Neural cell (in vitro differentiated cells): ENCODE measurements at regions not wholly inside any gene's neighbourhood (a gene's known extent, or its start where the extent isn't known, plus 50 kb on each side); places are given as distances from the start of the nearest gene placed in this dataset.

Experiments
- H2AFZ ChIP-seq: fragments of 200-600, 300-800 bp; sonication (generic), shearing (Covaris generic); 2 replicates; pipeline ENCODE4 v1.6.0; 2014; ENCODE audit warnings: low read depth, mild to moderate bottlenecking, antibody characterized with exemption, low read length, moderate library complexity
- H3F3A ChIP-seq: fragments of 200-600 bp; shearing (Covaris generic); 2 replicates; pipeline ENCODE4 v1.6.1; 2016; ENCODE audit warnings: mild to moderate bottlenecking, moderate library complexity, mixed read lengths, antibody characterized with exemption, low read length; ENCODE audit not compliant: insufficient read depth, poor library complexity, severe bottlenecking
- H3K27ac ChIP-seq: fragments of 200-600, 300-800 bp; sonication (generic), shearing (Covaris generic); 2 replicates; pipeline ENCODE4 v1.5.1; 2014; ENCODE audit warnings: mild to moderate bottlenecking, low read length, moderate library complexity
- H3K27me3 ChIP-seq: fragments of 300-800, 200-600 bp; sonication (generic), shearing (Covaris generic); 2 replicates; pipeline ENCODE4 v1.6.0; 2014; ENCODE audit warnings: mild to moderate bottlenecking, low read depth, low read length, moderate library complexity; ENCODE audit not compliant: insufficient read depth
- H3K36me3 ChIP-seq: fragments of 300-800, 200-600 bp; sonication (generic), shearing (Covaris generic); 2 replicates; pipeline ENCODE4 v1.5.1; 2014; ENCODE audit warnings: mild to moderate bottlenecking, antibody characterized with exemption, low read length, moderate library complexity; ENCODE audit not compliant: insufficient read depth
- H3K4me2 ChIP-seq: fragments of 300-800, 200-600 bp; sonication (generic), shearing (Covaris generic); 2 replicates; pipeline ENCODE4 v1.6.0; 2014; ENCODE audit warnings: mild to moderate bottlenecking, low read length
- H3K4me3 ChIP-seq: fragments of 300-800, 200-600 bp; sonication (generic), shearing (Covaris generic); 2 replicates; pipeline ENCODE4 v1.5.1; 2014; ENCODE audit warnings: mild to moderate bottlenecking, low read length, moderate library complexity
- H3K79me2 ChIP-seq: fragments of 200-600 bp; shearing (Covaris generic); replicated peaks from 2 replicates; pipeline ENCODE4 v1.6.0; 2014; ENCODE audit warnings: mild to moderate bottlenecking, low read length, moderate library complexity; ENCODE audit not compliant: insufficient read depth
- H3K9ac ChIP-seq: fragments of 300-800, 200-600 bp; sonication (generic), shearing (Covaris generic); 2 replicates; pipeline ENCODE4 v1.6.1; 2016; ENCODE audit warnings: mild to moderate bottlenecking, low read length, mixed read lengths
- H3K9me2 ChIP-seq: fragments of 200-600 bp; shearing (Covaris generic); 2 replicates; pipeline ENCODE4 v1.6.1; 2016; ENCODE audit warnings: mild to moderate bottlenecking, low read length, mixed read lengths; ENCODE audit not compliant: insufficient read depth
- H3K9me3 ChIP-seq: fragments of 200-600, 300-800 bp; sonication (generic), shearing (Covaris generic); 2 replicates; pipeline ENCODE4 v1.6.1; 2016; ENCODE audit warnings: mild to moderate bottlenecking, mixed run types, low read length, moderate library complexity, mixed read lengths
- H4K20me1 ChIP-seq: fragments of 200-600 bp; shearing (Covaris generic); 2 replicates; pipeline ENCODE4 v1.6.1; 2016; ENCODE audit warnings: mild to moderate bottlenecking, mixed run types; ENCODE audit not compliant: insufficient read depth
- CTCF ChIP-seq: fragments of 450-650 bp; IDR thresholded peaks from 2 replicates; pipeline ENCODE4 v1.5.1; 2014; ENCODE audit warnings: antibody characterized with exemption, mild to moderate bottlenecking, moderate library complexity; ENCODE audit not compliant: poor library complexity, severe bottlenecking
- EP300 ChIP-seq: fragments of 450-650 bp; conservative IDR thresholded peaks from 2 replicates; pipeline ENCODE4 v1.6.1; 2014; ENCODE audit warnings: antibody characterized with exemption, mild to moderate bottlenecking, moderate library complexity; ENCODE audit not compliant: poor library complexity, severe bottlenecking
- EZH2 ChIP-seq: fragments of 200-600, 300-800 bp; shearing (Covaris generic), sonication (generic); IDR thresholded peaks from 2 replicates; pipeline ENCODE4 v1.6.1; 2014; ENCODE audit warnings: antibody characterized with exemption, low read length, borderline replicate concordance, mild to moderate bottlenecking; ENCODE audit not compliant: insufficient read depth, poor library complexity, severe bottlenecking
- MXI1 ChIP-seq: fragments of 450-650 bp; conservative IDR thresholded peaks from 2 replicates; pipeline ENCODE4 v1.6.1; 2014; ENCODE audit warnings: antibody characterized with exemption, mild to moderate bottlenecking; ENCODE audit not compliant: poor library complexity, severe bottlenecking
- POLR2AphosphoS5 ChIP-seq: IDR thresholded peaks from 2 replicates; pipeline ENCODE4 v1.6.1; 2012
- RAD21 ChIP-seq: fragments of 450-650 bp; conservative IDR thresholded peaks from 2 replicates; pipeline ENCODE4 v1.6.1; 2014; ENCODE audit warnings: antibody characterized with exemption, mild to moderate bottlenecking, moderate library complexity
- REST ChIP-seq: IDR thresholded peaks from 2 replicates; pipeline ENCODE4 v1.6.1; 2012; ENCODE audit warnings: borderline replicate concordance
- SMC3 ChIP-seq: fragments of 450-650 bp; conservative IDR thresholded peaks from 2 replicates; pipeline ENCODE4 v1.6.1; 2014; ENCODE audit warnings: antibody characterized with exemption, mild to moderate bottlenecking, moderate library complexity; ENCODE audit not compliant: poor library complexity
- TAF1 ChIP-seq: IDR thresholded peaks from 2 replicates; pipeline ENCODE4 v1.6.1; 2012; ENCODE audit warnings: low read depth

DNA sequence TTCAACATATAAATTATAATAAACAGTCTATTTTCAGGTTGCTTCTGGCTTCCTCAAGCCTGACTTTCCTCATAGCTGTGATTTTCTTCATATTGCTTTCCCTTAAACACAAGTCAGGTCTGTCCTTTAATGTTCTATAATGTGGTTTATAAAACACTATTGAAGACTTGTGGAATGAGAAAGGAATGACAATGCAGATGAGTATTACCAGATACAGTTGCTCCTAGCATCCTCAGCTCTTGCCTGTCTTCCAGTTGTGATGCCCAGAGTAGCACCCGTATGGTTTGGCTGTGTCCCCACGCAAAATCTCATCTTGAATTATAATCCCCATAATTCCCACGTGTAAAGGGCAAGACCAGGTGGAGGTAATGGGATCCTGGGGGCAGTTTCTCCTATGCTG is 265.7 kb upstream of the BOD1L1 start:
- H3K9me2 ChIP-seq, result no peaks in the 10 kb centered on the region
- no peak for TF ChIP-seq TAF1
- no peak for TF ChIP-seq CTCF
- TF ChIP-seq MXI1, result no peak
- no peak for TF ChIP-seq RAD21
- no peak for TF ChIP-seq POLR2AphosphoS5
- no peak for TF ChIP-seq REST
- TF ChIP-seq EZH2, result no peak
- TF ChIP-seq EP300, result no peak
- TF ChIP-seq SMC3, result no peak
- no peaks in the 10 kb centered on the region for H3K27me3 ChIP-seq
- H3K9ac ChIP-seq, result no peak overlapping the region
- no peaks in the 10 kb centered on the region for H3K79me2 ChIP-seq
- H3F3A ChIP-seq, result no peaks in the 10 kb centered on the region
- H3K4me2 ChIP-seq, result no peak overlapping the region
- no peak overlapping the region for H2AFZ ChIP-seq
- H3K36me3 ChIP-seq, result no peaks in the 10 kb centered on the region
- H3K4me3 ChIP-seq, result no peak overlapping the region
- no peaks in the 10 kb centered on the region for H4K20me1 ChIP-seq
- no peak overlapping the region for H3K27ac ChIP-seq
- H3K9me3 ChIP-seq, result no peaks in the 10 kb centered on the region

GRCh38 chr4:13893987-13894386 is 266.5 kb upstream of the BOD1L1 start:
- Histone ChIP-seq H2AFZ (no peak overlapping the region), H3K9me2 (no peaks in the 10 kb centered on the region), H3K4me3 (no peak overlapping the region), H3K9me3 (no peaks in the 10 kb centered on the region), H3K4me2 (no peak overlapping the region), H3K27ac (no peak overlapping the region), H3K9ac (no peak overlapping the region), H3K36me3 (no peaks in the 10 kb centered on the region), H3K79me2 (no peaks in the 10 kb centered on the region), H3F3A (no peaks in the 10 kb centered on the region), H3K27me3 (no peaks in the 10 kb centered on the region), H4K20me1 (no peaks in the 10 kb centered on the region)
- TF ChIP-seq EZH2, result no peak
- TF ChIP-seq RAD21, result no peak
- TF ChIP-seq MXI1, result no peak

DNA sequence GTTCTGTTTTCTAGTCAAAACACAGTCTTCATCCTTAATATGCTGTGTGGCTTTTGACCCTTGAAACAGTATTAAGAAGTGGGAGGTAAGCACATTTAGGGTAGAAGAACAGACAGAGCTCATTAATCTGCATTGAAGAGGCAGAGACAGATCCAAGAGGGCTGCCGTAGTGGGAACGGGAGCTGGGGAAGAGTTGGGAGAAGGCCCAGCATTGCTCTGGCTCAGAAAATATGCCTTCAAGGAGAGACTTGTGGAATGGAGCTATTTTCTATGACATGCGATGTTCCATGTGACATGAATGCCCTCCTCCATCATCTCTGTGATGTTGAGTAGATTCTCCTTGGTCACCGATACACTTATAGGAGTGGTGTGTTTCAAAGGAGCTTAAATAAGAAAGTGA is 273.3 kb upstream of the BOD1L1 start:
- H4K20me1 ChIP-seq, result no peaks in the 10 kb centered on the region
- no peaks in the 10 kb centered on the region for H3K9me3 ChIP-seq
- no peak overlapping the region for H3K9ac ChIP-seq
- H3K79me2 ChIP-seq, result no peaks in the 10 kb centered on the region
- no peak overlapping the region for H3K27ac ChIP-seq
- H3K4me2 ChIP-seq, result no peak overlapping the region
- no peaks in the 10 kb centered on the region for H3K9me2 ChIP-seq
- H2AFZ ChIP-seq, result no peak overlapping the region
- no peaks in the 10 kb centered on the region for H3F3A ChIP-seq
- H3K4me3 ChIP-seq, result no peak overlapping the region
- TF ChIP-seq MXI1, result no peak
- TF ChIP-seq EZH2, result no peak
- TF ChIP-seq TAF1, result no peak
- TF ChIP-seq REST, result no peak
- TF ChIP-seq EP300, result no peak
- no peak for TF ChIP-seq CTCF
- TF ChIP-seq POLR2AphosphoS5, result no peak
- TF ChIP-seq SMC3, result no peak
- no peak for TF ChIP-seq RAD21
- H3K27me3 ChIP-seq, result no peaks in the 10 kb centered on the region
- no peaks in the 10 kb centered on the region for H3K36me3 ChIP-seq
